CD4-positive, alpha-beta T cell (primary cell): ENCODE measurements at regions not wholly inside any gene's neighbourhood (a gene's known extent, or its start where the extent isn't known, plus 50 kb on each side); places are given as distances from the start of the nearest gene placed in this dataset.
"Not testable (repeated sequence)": the region's sequence is repeated elsewhere in the genome, so short reads cannot be mapped to it uniquely, and the experiment has no call there.

Experiments used
- ATAC-seq: fragments of 200-7000 bp; cut with Tn5 transposase; one replicate; pipeline ENCODE4 v1.10.0; 2022; ENCODE audit warnings: mild to moderate bottlenecking; ENCODE audit not compliant: poor library complexity
- CTCF ChIA-PET: fragments of 350-600 bp; sonication (Branson Sonifier 250); formaldehyde crosslinking; loops from one replicate; lab custom pipeline; 2021; ENCODE audit warnings: antibody characterized with exemption, inconsistent platforms; lab: Charles Lee
- POLR2A ChIA-PET: fragments of 350-600 bp; sonication (Branson Sonifier 250); formaldehyde crosslinking; loops from one replicate; lab custom pipeline; 2021; ENCODE audit warnings: antibody characterized with exemption, inconsistent platforms; lab: Charles Lee
- DNase-seq, 14 experiments: peaks; one replicate each; pipeline ENCODE4 v3.0.0-alpha.2; 2013 to 2020; ENCODE audit warnings: mixed read lengths in 2 of 14
- H3K27ac ChIP-seq, 2 donors: one replicate each; pipeline versions ENCODE4 v1.5.1 to v1.7.0; 2013; ENCODE audit warnings: low read length in 2 of 2, low read depth in 1 of 2, mild to moderate bottlenecking in 1 of 2
- H3K27me3 ChIP-seq, 2 experiments: 1 replicate in 1 of 2; 2 replicates in 1 of 2; pipeline versions ENCODE4 v1.6.1 to v1.7.0; 2013; ENCODE audit warnings: low read length in 2 of 2, control low read depth in 1 of 2, mild to moderate bottlenecking in 1 of 2, moderate library complexity in 1 of 2; ENCODE audit not compliant: insufficient read depth in 2 of 2, control insufficient read depth in 1 of 2
- H3K36me3 ChIP-seq: one replicate; pipeline ENCODE4 v1.6.1; 2013; ENCODE audit warnings: low read length, control low read depth; ENCODE audit not compliant: insufficient read depth
- H3K4me1 ChIP-seq: one replicate; pipeline ENCODE4 v1.6.1; 2013; ENCODE audit warnings: low read length, control low read depth; ENCODE audit not compliant: insufficient read depth
- H3K4me3 ChIP-seq: one replicate; pipeline ENCODE4 v1.5.1; 2013; ENCODE audit warnings: mild to moderate bottlenecking, low read length, moderate library complexity
- H3K9me3 ChIP-seq, 2 experiments: 1 replicate in 1 of 2; 2 replicates in 1 of 2; pipeline versions ENCODE4 v1.6.1 to v1.7.0; 2013; ENCODE audit warnings: low read length in 2 of 2, mild to moderate bottlenecking in 2 of 2, control low read depth in 1 of 2, moderate library complexity in 1 of 2; ENCODE audit not compliant: control insufficient read depth in 1 of 2, insufficient read depth in 1 of 2
- H3K27ac Mint-ChIP-seq: one replicate; pipeline ENCODE4 v1.8.0; 2020; ENCODE audit warnings: mixed read lengths
- H3K27me3 Mint-ChIP-seq: one replicate; pipeline ENCODE4 v1.8.0; 2021; ENCODE audit warnings: mixed read lengths
- H3K36me3 Mint-ChIP-seq: one replicate; pipeline ENCODE4 v1.8.0; 2021; ENCODE audit warnings: low read depth, mixed read lengths
- H3K4me1 Mint-ChIP-seq: one replicate; pipeline ENCODE4 v1.8.0; 2021; ENCODE audit warnings: low read depth, mixed read lengths
- H3K4me3 Mint-ChIP-seq: one replicate; pipeline ENCODE4 v1.8.0; 2020; ENCODE audit warnings: mild to moderate bottlenecking, mixed read lengths
- H3K9me3 Mint-ChIP-seq: one replicate; pipeline ENCODE4 v1.8.0; 2020; ENCODE audit warnings: mixed read lengths
- intact Hi-C, 2 experiments: fragments of 100-400 bp; cut with DNase I in 1 of 2; cut with micrococcal nuclease in 1 of 2; formaldehyde crosslinking; loops; one replicate each; pipeline versions ENCODE4 v1.15.1 to v1.9.0; 2023 to 2025; cut with DNase I, micrococcal nuclease
- TF ChIP-seq, protein P1 (sequence below): fragments of 200-600 bp; IDR thresholded peaks from one replicate; pipeline ENCODE4 v1.8.0; 2022; ENCODE audit warnings: antibody characterized with exemption, mild to moderate bottlenecking

DNA sequence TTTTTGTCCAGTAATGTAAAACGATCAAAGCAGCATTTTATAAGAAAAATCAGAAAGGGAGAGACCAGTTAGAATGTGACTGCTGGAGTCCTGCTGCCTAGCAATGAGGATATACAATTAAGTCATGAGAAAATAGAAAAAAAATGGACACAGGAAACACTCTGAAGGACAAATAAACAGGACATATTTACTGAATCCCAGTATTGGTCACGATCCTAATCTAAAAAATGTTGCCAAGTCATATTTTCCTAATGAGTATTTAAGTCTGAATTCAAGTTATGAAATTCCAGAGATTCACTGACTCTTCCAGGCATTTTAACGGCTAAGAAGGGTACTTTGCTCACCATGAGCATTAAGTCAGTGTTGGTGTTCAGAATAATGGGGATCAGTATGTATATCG, 154.3 kb upstream of the CCDC54 start:
- H3K27ac ChIP-seq: no peak overlapping the region
- no peaks in the 10 kb centered on the region for H3K27me3 ChIP-seq
- H3K4me3 ChIP-seq: no peak overlapping the region
- Mint-ChIP-seq H3K27me3 (peaks cover 17% of the 10 kb centered on the region), H3K36me3 (no peaks in the 10 kb centered on the region), H3K27ac (no peak overlapping the region), H3K4me3 (no peak overlapping the region), H3K4me1 (no peaks in the 10 kb centered on the region), H3K9me3 (no peaks in the 10 kb centered on the region)
- ChIA-PET CTCF (no interaction called here), POLR2A (no interaction called here)
- intact Hi-C loops: no loop called here
- no peak for DNase-seq
- no peak for ATAC-seq
- H3K36me3 ChIP-seq: no peaks in the 10 kb centered on the region
- H3K4me1 ChIP-seq: no peaks in the 10 kb centered on the region
- peaks cover 0 to 3% of the 10 kb centered on the region in 2 experiments for H3K9me3 ChIP-seq
- TF ChIP-seq, protein P1, sequence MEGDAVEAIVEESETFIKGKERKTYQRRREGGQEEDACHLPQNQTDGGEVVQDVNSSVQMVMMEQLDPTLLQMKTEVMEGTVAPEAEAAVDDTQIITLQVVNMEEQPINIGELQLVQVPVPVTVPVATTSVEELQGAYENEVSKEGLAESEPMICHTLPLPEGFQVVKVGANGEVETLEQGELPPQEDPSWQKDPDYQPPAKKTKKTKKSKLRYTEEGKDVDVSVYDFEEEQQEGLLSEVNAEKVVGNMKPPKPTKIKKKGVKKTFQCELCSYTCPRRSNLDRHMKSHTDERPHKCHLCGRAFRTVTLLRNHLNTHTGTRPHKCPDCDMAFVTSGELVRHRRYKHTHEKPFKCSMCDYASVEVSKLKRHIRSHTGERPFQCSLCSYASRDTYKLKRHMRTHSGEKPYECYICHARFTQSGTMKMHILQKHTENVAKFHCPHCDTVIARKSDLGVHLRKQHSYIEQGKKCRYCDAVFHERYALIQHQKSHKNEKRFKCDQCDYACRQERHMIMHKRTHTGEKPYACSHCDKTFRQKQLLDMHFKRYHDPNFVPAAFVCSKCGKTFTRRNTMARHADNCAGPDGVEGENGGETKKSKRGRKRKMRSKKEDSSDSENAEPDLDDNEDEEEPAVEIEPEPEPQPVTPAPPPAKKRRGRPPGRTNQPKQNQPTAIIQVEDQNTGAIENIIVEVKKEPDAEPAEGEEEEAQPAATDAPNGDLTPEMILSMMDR: no peak

DNA sequence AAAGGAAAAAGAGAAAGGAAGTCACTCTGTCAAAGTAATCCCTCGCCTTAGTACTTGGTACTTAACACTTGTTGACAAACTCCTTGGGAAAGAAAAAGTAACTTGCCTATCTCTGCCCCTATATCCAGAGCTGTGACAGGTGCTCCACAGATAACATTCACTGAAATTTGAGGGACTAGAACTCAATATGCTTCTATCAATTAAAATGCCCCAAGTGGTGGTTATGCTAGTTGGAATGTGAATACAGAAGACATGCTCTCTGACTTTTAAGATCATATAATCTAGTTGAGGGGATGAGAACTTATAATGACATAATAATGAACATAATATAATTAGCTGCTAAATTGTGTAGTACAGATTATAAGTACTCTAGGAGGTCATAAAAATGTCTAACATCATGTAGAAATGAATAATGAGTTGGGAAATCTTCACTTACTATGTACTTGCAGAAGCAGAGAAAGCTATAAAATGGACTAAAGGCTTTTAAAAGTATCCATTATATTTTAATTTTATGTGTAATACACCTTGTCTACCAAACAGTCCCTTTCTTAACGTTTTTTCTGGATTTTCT, 153.1 kb upstream of the CCDC54 start:
- POLR2A ChIA-PET: no interaction called here
- no peaks in the 10 kb centered on the region for H3K4me1 ChIP-seq
- H3K27me3 Mint-ChIP-seq: peaks cover 11% of the 10 kb centered on the region
- H3K4me1 Mint-ChIP-seq: no peaks in the 10 kb centered on the region
- TF ChIP-seq, protein P1: no peak
- intact Hi-C loops: no loop called here
- ATAC-seq (no peak), DNase-seq (no peak)
- H3K36me3 ChIP-seq: no peaks in the 10 kb centered on the region
- no peak overlapping the region for H3K27ac Mint-ChIP-seq
- H3K9me3 Mint-ChIP-seq: no peaks in the 10 kb centered on the region
- no peaks in the 10 kb centered on the region for H3K27me3 ChIP-seq
- no peak overlapping the region for H3K27ac ChIP-seq
- no peaks in the 10 kb centered on the region for H3K36me3 Mint-ChIP-seq
- no peak overlapping the region for H3K4me3 ChIP-seq
- H3K4me3 Mint-ChIP-seq: no peak overlapping the region
- CTCF ChIA-PET: no interaction called here
- H3K9me3 ChIP-seq: peaks cover 0 to 3% of the 10 kb centered on the region in 2 experiments

DNA sequence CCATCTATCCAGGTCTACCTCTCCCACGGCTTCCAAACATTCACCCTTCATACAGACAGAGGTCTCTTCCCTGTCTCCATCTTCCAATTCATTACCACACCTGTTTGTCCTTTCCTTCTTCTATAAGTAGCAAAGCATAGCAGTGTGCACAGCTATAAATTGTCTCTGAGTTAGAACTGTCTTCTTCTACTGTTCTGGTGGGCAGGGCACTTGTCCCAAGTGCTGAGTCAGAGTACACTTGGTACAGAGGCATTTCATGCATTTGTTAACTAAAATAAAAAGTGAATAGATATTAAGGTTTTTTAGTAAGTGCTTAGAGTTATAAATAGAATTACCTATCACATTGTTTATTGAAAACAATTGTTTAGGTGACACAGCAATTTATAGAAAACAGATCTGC, 150.1 kb upstream of the CCDC54 start:
- DNase-seq (no peak), ATAC-seq (no peak)
- H3K4me1 Mint-ChIP-seq: no peaks in the 10 kb centered on the region
- no peak overlapping the region for H3K4me3 ChIP-seq
- H3K27me3 Mint-ChIP-seq: peaks cover 7% of the 10 kb centered on the region
- CTCF ChIA-PET: no interaction called here
- TF ChIP-seq, protein P1: no peak
- no peaks in the 10 kb centered on the region for H3K9me3 Mint-ChIP-seq
- H3K27ac Mint-ChIP-seq: no peak overlapping the region
- no peak overlapping the region for H3K27ac ChIP-seq
- no peaks in the 10 kb centered on the region for H3K27me3 ChIP-seq
- H3K4me1 ChIP-seq: no peaks in the 10 kb centered on the region
- no peak overlapping the region for H3K4me3 Mint-ChIP-seq
- POLR2A ChIA-PET: no interaction called here
- no peaks in the 10 kb centered on the region for H3K36me3 ChIP-seq
- intact Hi-C loops: no loop called here
- no peaks in the 10 kb centered on the region for H3K36me3 Mint-ChIP-seq
- H3K9me3 ChIP-seq: peaks cover 0 to 3% of the 10 kb centered on the region in 2 experiments

DNA sequence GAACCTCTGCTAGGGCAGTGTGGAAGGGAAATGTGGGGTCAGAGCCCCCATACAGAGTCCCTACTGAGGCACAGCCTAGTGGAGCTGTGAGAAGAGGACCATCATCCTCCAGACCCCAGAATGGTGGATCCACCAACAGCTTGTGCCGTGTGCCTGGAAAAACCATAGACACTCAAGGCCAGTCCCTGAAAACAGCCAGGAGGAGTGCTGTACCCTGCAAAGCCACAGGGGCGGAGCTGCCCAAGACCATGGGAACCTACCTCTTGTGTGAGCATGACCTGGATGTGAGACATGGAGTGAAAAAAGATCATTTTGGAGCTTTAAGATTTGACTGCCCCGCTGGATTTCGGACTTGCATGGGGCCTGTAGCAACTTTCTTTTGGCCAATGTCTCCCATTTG, 143.4 kb upstream of the CCDC54 start:
- H3K27ac Mint-ChIP-seq, H3K27ac ChIP-seq, POLR2A ChIA-PET, H3K9me3 ChIP-seq, H3K27me3 ChIP-seq, H3K36me3 Mint-ChIP-seq, H3K4me1 ChIP-seq, H3K4me3 Mint-ChIP-seq, CTCF ChIA-PET, ATAC-seq, DNase-seq, H3K4me3 ChIP-seq, H3K36me3 ChIP-seq, H3K27me3 Mint-ChIP-seq, H3K4me1 Mint-ChIP-seq, H3K9me3 Mint-ChIP-seq: not testable (repeated sequence)
- intact Hi-C loops: loop anchor here in 1 of 2 experiments (2.0 to 10.0 kb wide), 4 partner anchors 421 to 1248 kb away; no protein-coding TSS in a partner anchor
